PFSK-1 (cell line): ENCODE measurements at regions not wholly inside any gene's neighbourhood (a gene's known extent, or its start where the extent isn't known, plus 50 kb on each side); places are given as distances from the start of the nearest gene placed in this dataset.

ENCODE experiments used
- POLR2AphosphoS5 ChIP-seq: IDR thresholded peaks from 2 replicates; pipeline ENCODE4 v1.6.1; 2012; ENCODE audit warnings: low read depth, mild to moderate bottlenecking, control low read depth, low read length, moderate library complexity
- SIN3A ChIP-seq: IDR thresholded peaks from 2 replicates; pipeline ENCODE4 v1.6.1; 2012; ENCODE audit warnings: mild to moderate bottlenecking, low read length, moderate library complexity, borderline replicate concordance; ENCODE audit not compliant: insufficient read depth
- TAF1 ChIP-seq: IDR thresholded peaks from 2 replicates; pipeline ENCODE4 v1.6.1; 2012; ENCODE audit warnings: low read length, control low read depth, borderline replicate concordance; ENCODE audit not compliant: insufficient read depth

DNA sequence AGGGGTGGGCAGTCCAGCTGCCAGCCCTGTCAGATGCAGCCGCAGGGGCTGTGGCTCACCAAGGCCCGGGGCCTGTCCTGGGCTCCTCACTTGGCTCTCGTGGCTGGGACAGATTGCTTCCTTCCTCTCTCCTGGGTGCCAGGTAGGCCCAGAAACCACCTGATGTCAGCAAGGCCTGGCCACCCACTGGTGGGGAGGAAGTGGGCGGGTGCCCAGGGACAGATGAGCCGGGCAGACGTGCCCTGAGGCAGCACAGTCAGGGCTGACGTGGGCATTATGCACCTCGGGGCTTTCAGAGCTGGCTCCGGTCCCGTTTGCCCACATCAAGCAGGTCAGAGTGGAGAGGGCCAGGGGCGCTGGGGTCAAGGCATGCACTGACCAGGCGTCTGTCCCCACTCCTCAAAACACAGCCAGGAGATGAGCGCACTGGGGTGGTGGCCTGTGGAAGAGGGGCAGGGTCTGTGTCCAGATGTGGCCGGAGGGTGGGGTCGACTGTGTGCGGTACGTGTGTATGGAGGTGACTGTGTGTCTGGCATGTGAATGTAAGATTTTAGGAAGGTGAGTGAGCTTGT, 133.2 kb upstream of the PTPN1 start:
- no peak for TF ChIP-seq TAF1
- TF ChIP-seq SIN3A: no peak
- no peak for TF ChIP-seq POLR2AphosphoS5
